ENCODE measurements at regions not wholly inside any gene's neighbourhood (a gene's known extent, or its start where the extent isn't known, plus 50 kb on each side); places are given as distances from the start of the nearest gene placed in this dataset.

DNA sequence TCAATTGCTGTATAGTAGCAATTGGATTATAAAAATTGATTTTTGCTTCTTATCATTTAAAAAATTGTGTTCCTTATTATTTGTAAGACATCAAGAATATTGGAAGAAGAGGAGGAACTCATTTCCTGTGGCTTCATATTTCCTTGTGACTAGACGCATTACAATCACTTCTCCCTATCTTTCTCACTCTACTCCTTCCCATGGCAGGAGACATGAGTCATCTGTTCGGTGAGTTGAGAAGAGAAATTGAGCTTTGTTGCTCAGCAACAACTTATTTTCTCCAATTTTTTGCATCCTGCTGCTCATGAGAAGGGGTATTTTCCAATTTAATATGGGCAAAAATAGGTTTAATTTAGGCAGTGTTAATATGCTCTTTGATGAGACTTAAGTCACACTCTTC, 1783.9 kb downstream of the SUCLG1 start:
- ATAC-seq (no peak), FAIRE-seq (no peak), DNase-seq (ENCODE audit: low read depth, low spot score) (no peak)
- in situ Hi-C loops (cut with MboI): no loop called here
- H3K4me3 ChIP-seq: no peak overlapping the region
- ChIA-PET RAD21 (ENCODE audit: unreplicated experiment) (no interaction called here), CTCF (no interaction called here), SMC1A (ENCODE audit: uncharacterized antibody, unreplicated experiment) (no interaction called here), POLR2A (no interaction called here)
- H2AFZ ChIP-seq (ENCODE audit: control insufficient read depth, low read depth, low read length): no peak overlapping the region
- no peak overlapping the region for H3K27ac ChIP-seq (ENCODE audit: control insufficient read depth, insufficient read depth)
- H3K4me2 ChIP-seq (ENCODE audit: control insufficient read depth, insufficient read depth): no peak overlapping the region
- H3K4me1 ChIP-seq (ENCODE audit: control insufficient read depth, insufficient read depth, low read length): no peaks in the 10 kb centered on the region
- WGBS (ENCODE audit: insufficient coverage, insufficient replicate concordance, low lambda C conversion rate, missing lambda C conversion rate): 32% methylated on average over 2 of the region's 2 CpGs
- BruUV-seq (replicated peaks): no TSS peak
- H3K9ac ChIP-seq (ENCODE audit: control insufficient read depth, insufficient read depth, low read length): no peak overlapping the region
- H4K20me1 ChIP-seq (ENCODE audit: control insufficient read depth, insufficient read depth): no peaks in the 10 kb centered on the region
- no peaks in the 10 kb centered on the region for H3K27me3 ChIP-seq (replicated peaks in 1 of 2; ENCODE audit: control insufficient read depth in 2 of 2, insufficient read depth in 2 of 2, low read length in 1 of 2)
- no peaks in the 10 kb centered on the region for H3K79me2 ChIP-seq (ENCODE audit: control insufficient read depth, insufficient read depth, low read length)
- H3K36me3 ChIP-seq (ENCODE audit: control insufficient read depth in 2 of 2, insufficient read depth in 2 of 2, low read length in 1 of 2): no peaks in the 10 kb centered on the region
- intact Hi-C loops (cut with micrococcal nuclease; ENCODE audit: unreplicated experiment): no loop called here
- no peaks in the 10 kb centered on the region for H3K9me3 ChIP-seq (replicated peaks; ENCODE audit: control insufficient read depth, insufficient read depth, low read length)
- TF ChIP-seq EZH2 (IDR thresholded peaks at IDR 0.05; ENCODE audit: borderline replicate concordance, control insufficient read depth, low read depth, low read length) (no peak), POLR2AphosphoS2 (IDR thresholded peaks at IDR 0.05; ENCODE audit: low read depth, low read length) (no peak), ZBTB11 (CRISPR knock-in tag; IDR thresholded peaks at IDR 0.05) (no peak), REST (IDR thresholded peaks at IDR 0.05; ENCODE audit: low read depth, low read length) (no peak), BACH1 (IDR thresholded peaks at IDR 0.05; ENCODE audit: borderline replicate concordance) (no peak), ZNF592 (IDR thresholded peaks at IDR 0.05) (no peak), ZNF24 (IDR thresholded peaks at IDR 0.05) (no peak), ZNF207 (IDR thresholded peaks at IDR 0.05; ENCODE audit: borderline replicate concordance) (no peak), ZNF217 (IDR thresholded peaks at IDR 0.05) (no peak), CEBPB (IDR thresholded peaks at IDR 0.05; ENCODE audit: borderline replicate concordance in 1 of 2, low read depth in 2 of 2, low read length in 2 of 2) (no peak), TBL1XR1 (IDR thresholded peaks at IDR 0.05; ENCODE audit: low read depth, low read length) (no peak), HCFC1 (IDR thresholded peaks at IDR 0.05; ENCODE audit: low read length) (no peak)
- TF ChIP-seq, protein P1, sequence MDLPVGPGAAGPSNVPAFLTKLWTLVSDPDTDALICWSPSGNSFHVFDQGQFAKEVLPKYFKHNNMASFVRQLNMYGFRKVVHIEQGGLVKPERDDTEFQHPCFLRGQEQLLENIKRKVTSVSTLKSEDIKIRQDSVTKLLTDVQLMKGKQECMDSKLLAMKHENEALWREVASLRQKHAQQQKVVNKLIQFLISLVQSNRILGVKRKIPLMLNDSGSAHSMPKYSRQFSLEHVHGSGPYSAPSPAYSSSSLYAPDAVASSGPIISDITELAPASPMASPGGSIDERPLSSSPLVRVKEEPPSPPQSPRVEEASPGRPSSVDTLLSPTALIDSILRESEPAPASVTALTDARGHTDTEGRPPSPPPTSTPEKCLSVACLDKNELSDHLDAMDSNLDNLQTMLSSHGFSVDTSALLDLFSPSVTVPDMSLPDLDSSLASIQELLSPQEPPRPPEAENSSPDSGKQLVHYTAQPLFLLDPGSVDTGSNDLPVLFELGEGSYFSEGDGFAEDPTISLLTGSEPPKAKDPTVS (IDR thresholded peaks at IDR 0.05; ENCODE audit: low read depth, low read length): no peak
